ENCODE measurements at regions not wholly inside any gene's neighbourhood (a gene's known extent, or its start where the extent isn't known, plus 50 kb on each side); places are given as distances from the start of the nearest gene placed in this dataset.

GRCh38 chr1:209446356-209446755 is 137.2 kb upstream of the CAMK1G start:
- WGBS (ENCODE audit: insufficient coverage) = 100% methylated on average over 1 of the region's 1 CpG
- Histone ChIP-seq H3K4me3 (ENCODE audit: low read depth, low read length) (no peak overlapping the region), H3K9me3 (ENCODE audit: control insufficient read depth, insufficient read depth, low read length) (no peaks in the 10 kb centered on the region)

GRCh38 chr1:209454340-209454994 is 129.0 kb upstream of the CAMK1G start:
- WGBS (ENCODE audit: insufficient coverage) = no CpG with 5 or more reads among the region's 2 CpGs
- Histone ChIP-seq H3K27ac (ENCODE audit: low read depth, low read length) (no peak overlapping the region), H3K9me3 (ENCODE audit: control insufficient read depth, insufficient read depth, low read length) (no peaks in the 10 kb centered on the region), H3K36me3 (ENCODE audit: control insufficient read depth, insufficient read depth, low read length) (no peaks in the 10 kb centered on the region), H3K27me3 (ENCODE audit: control insufficient read depth, insufficient read depth, low read length) (no peaks in the 10 kb centered on the region), H3K4me3 (ENCODE audit: low read depth, low read length) (no peak overlapping the region), H3K4me1 (ENCODE audit: control insufficient read depth, insufficient read depth, low read length) (peaks cover 3% of the 10 kb centered on the region)
- no peak for DNase-seq (ENCODE audit: low read depth in 4 of 6, low spot score in 6 of 6)

More at GRCh38 chr1:209446356-209446755, 137.2 kb upstream of the CAMK1G start:
- peak in 1 of 6 donors; percentile 63 for DNase-seq (ENCODE audit: low read depth in 4 of 6, low spot score in 6 of 6)
- H3K4me1 ChIP-seq (ENCODE audit: control insufficient read depth, insufficient read depth, low read length) = no peaks in the 10 kb centered on the region
- H3K27ac ChIP-seq (ENCODE audit: low read depth, low read length) = no peak overlapping the region
- no peaks in the 10 kb centered on the region for H3K27me3 ChIP-seq (ENCODE audit: control insufficient read depth, insufficient read depth, low read length)
- no peaks in the 10 kb centered on the region for H3K36me3 ChIP-seq (ENCODE audit: control insufficient read depth, insufficient read depth, low read length)

- H3K4me3 ChIP-seq (ENCODE audit: low read depth, low read length) = no peak overlapping the region
- H3K27me3 ChIP-seq (ENCODE audit: control insufficient read depth, insufficient read depth, low read length) = no peaks in the 10 kb centered on the region
- peaks cover 3% of the 10 kb centered on the region for H3K4me1 ChIP-seq (ENCODE audit: control insufficient read depth, insufficient read depth, low read length)
- H3K9me3 ChIP-seq (ENCODE audit: control insufficient read depth, insufficient read depth, low read length) = no peaks in the 10 kb centered on the region
- WGBS (ENCODE audit: insufficient coverage) = 18% methylated on average over 2 of the region's 3 CpGs
- H3K36me3 ChIP-seq (ENCODE audit: control insufficient read depth, insufficient read depth, low read length) = no peaks in the 10 kb centered on the region
- no peak overlapping the region for H3K27ac ChIP-seq (ENCODE audit: low read depth, low read length)
- peak in 1 of 6 donors; percentile 77 for DNase-seq (ENCODE audit: low read depth in 4 of 6, low spot score in 6 of 6)
These were observed 128.4 kb upstream of the CAMK1G start for GRCh38 chr1:209455145-209455544.

- no peak overlapping the region for H3K4me3 ChIP-seq (ENCODE audit: low read depth, low read length)
- peak in 2 of 6 donors; percentile 80 to 93 for DNase-seq (ENCODE audit: low read depth in 4 of 6, low spot score in 6 of 6)
- no peaks in the 10 kb centered on the region for H3K27me3 ChIP-seq (ENCODE audit: control insufficient read depth, insufficient read depth, low read length)
- peaks cover 3% of the 10 kb centered on the region for H3K4me1 ChIP-seq (ENCODE audit: control insufficient read depth, insufficient read depth, low read length)
- H3K27ac ChIP-seq (ENCODE audit: low read depth, low read length) = no peak overlapping the region
- no peaks in the 10 kb centered on the region for H3K9me3 ChIP-seq (ENCODE audit: control insufficient read depth, insufficient read depth, low read length)
- H3K36me3 ChIP-seq (ENCODE audit: control insufficient read depth, insufficient read depth, low read length) = no peaks in the 10 kb centered on the region
- WGBS (ENCODE audit: insufficient coverage) = 0% methylated on average over 2 of the region's 6 CpGs
These were observed 127.7 kb upstream of the CAMK1G start for GRCh38 chr1:209455661-209456358.

- no peak overlapping the region for H3K27ac ChIP-seq (ENCODE audit: low read depth, low read length)
These were observed 126.6 kb upstream of the CAMK1G start for GRCh38 chr1:209456878-209457277.

GRCh38 chr1:209457401-209458125 is 126.0 kb upstream of the CAMK1G start:
- DNase-seq (ENCODE audit: low read depth in 4 of 6, low spot score in 6 of 6) = peak in 1 of 6 donors; percentile 85
- Histone ChIP-seq H3K4me3 (ENCODE audit: low read depth, low read length) (no peak overlapping the region), H3K9me3 (ENCODE audit: control insufficient read depth, insufficient read depth, low read length) (peaks cover 3% of the 10 kb centered on the region), H3K36me3 (ENCODE audit: control insufficient read depth, insufficient read depth, low read length) (no peaks in the 10 kb centered on the region), H3K4me1 (ENCODE audit: control insufficient read depth, insufficient read depth, low read length) (peaks cover 3% of the 10 kb centered on the region), H3K27ac (ENCODE audit: low read depth, low read length) (no peak overlapping the region), H3K27me3 (ENCODE audit: control insufficient read depth, insufficient read depth, low read length) (no peaks in the 10 kb centered on the region)
- 84% methylated on average over 4 of the region's 6 CpGs for WGBS (ENCODE audit: insufficient coverage)

More at GRCh38 chr1:209456878-209457277, 126.6 kb upstream of the CAMK1G start:
- H3K4me3 ChIP-seq (ENCODE audit: low read depth, low read length) = no peak overlapping the region
- no CpG with 5 or more reads among the region's 1 CpG for WGBS (ENCODE audit: insufficient coverage)
- H3K9me3 ChIP-seq (ENCODE audit: control insufficient read depth, insufficient read depth, low read length) = peaks cover 3% of the 10 kb centered on the region
- no peak for DNase-seq (ENCODE audit: low read depth in 4 of 6, low spot score in 6 of 6)
- H3K36me3 ChIP-seq (ENCODE audit: control insufficient read depth, insufficient read depth, low read length) = no peaks in the 10 kb centered on the region
- no peaks in the 10 kb centered on the region for H3K27me3 ChIP-seq (ENCODE audit: control insufficient read depth, insufficient read depth, low read length)
- peaks cover 3% of the 10 kb centered on the region for H3K4me1 ChIP-seq (ENCODE audit: control insufficient read depth, insufficient read depth, low read length)

GRCh38 chr1:209458921-209459320 is 124.6 kb upstream of the CAMK1G start:
- H3K4me1 ChIP-seq (ENCODE audit: control insufficient read depth, insufficient read depth, low read length) = peaks cover 3% of the 10 kb centered on the region
- peak in 2 of 6 donors; percentile 8 to 91 for DNase-seq (ENCODE audit: low read depth in 4 of 6, low spot score in 6 of 6)

GRCh38 chr1:209461168-209461567 is 122.3 kb upstream of the CAMK1G start:
- DNase-seq (ENCODE audit: low read depth in 4 of 6, low spot score in 6 of 6) = no peak
- Histone ChIP-seq H3K4me3 (ENCODE audit: low read depth, low read length) (no peak overlapping the region), H3K27me3 (ENCODE audit: control insufficient read depth, insufficient read depth, low read length) (no peaks in the 10 kb centered on the region), H3K4me1 (ENCODE audit: control insufficient read depth, insufficient read depth, low read length) (no peaks in the 10 kb centered on the region), H3K27ac (ENCODE audit: low read depth, low read length) (no peak overlapping the region), H3K9me3 (ENCODE audit: control insufficient read depth, insufficient read depth, low read length) (peaks cover 3% of the 10 kb centered on the region), H3K36me3 (ENCODE audit: control insufficient read depth, insufficient read depth, low read length) (no peaks in the 10 kb centered on the region)

More at GRCh38 chr1:209458921-209459320, 124.6 kb upstream of the CAMK1G start:
- no peaks in the 10 kb centered on the region for H3K27me3 ChIP-seq (ENCODE audit: control insufficient read depth, insufficient read depth, low read length)
- WGBS (ENCODE audit: insufficient coverage) = no CpG with 5 or more reads among the region's 3 CpGs
- H3K9me3 ChIP-seq (ENCODE audit: control insufficient read depth, insufficient read depth, low read length) = peaks cover 3% of the 10 kb centered on the region
- no peak overlapping the region for H3K27ac ChIP-seq (ENCODE audit: low read depth, low read length)
- no peak overlapping the region for H3K4me3 ChIP-seq (ENCODE audit: low read depth, low read length)
- no peaks in the 10 kb centered on the region for H3K36me3 ChIP-seq (ENCODE audit: control insufficient read depth, insufficient read depth, low read length)

GRCh38 chr1:209462433-209462832 is 121.1 kb upstream of the CAMK1G start:
- Histone ChIP-seq H3K4me1 (ENCODE audit: control insufficient read depth, insufficient read depth, low read length) (no peaks in the 10 kb centered on the region), H3K36me3 (ENCODE audit: control insufficient read depth, insufficient read depth, low read length) (no peaks in the 10 kb centered on the region)
- no peak for DNase-seq (ENCODE audit: low read depth in 4 of 6, low spot score in 6 of 6)

More at GRCh38 chr1:209462433-209462832, 121.1 kb upstream of the CAMK1G start:
- Histone ChIP-seq H3K27me3 (ENCODE audit: control insufficient read depth, insufficient read depth, low read length) (no peaks in the 10 kb centered on the region), H3K27ac (ENCODE audit: low read depth, low read length) (no peak overlapping the region), H3K9me3 (ENCODE audit: control insufficient read depth, insufficient read depth, low read length) (peaks cover 3% of the 10 kb centered on the region), H3K4me3 (ENCODE audit: low read depth, low read length) (no peak overlapping the region)
